Vagina (tissue), 2 donors: ENCODE measurements at regions not wholly inside any gene's neighbourhood (a gene's known extent, or its start where the extent isn't known, plus 50 kb on each side); places are given as distances from the start of the nearest gene placed in this dataset.

Experiments used
- POLR2A ChIP-seq, 2 donors: fragments of 450-650 bp; IDR thresholded peaks; one replicate each; pipeline ENCODE4 v1.6.1; 2017; ENCODE audit warnings: antibody characterized with exemption in 2 of 2, mild to moderate bottlenecking in 2 of 2, moderate library complexity in 2 of 2
- POLR2AphosphoS5 ChIP-seq, 2 donors: sonication (generic); formaldehyde crosslinking; IDR thresholded peaks; one replicate each; pipeline ENCODE4 v1.9.0; 2017; ENCODE audit warnings: antibody characterized with exemption in 2 of 2, mild to moderate bottlenecking in 2 of 2, low read depth in 1 of 2; ENCODE audit not compliant: insufficient read depth in 1 of 2
- TF ChIP-seq, protein P1 (sequence below), 3 experiments: fragments of 450-650 bp in 2 of 3; fragments of 200-600 bp in 1 of 3; sonication (generic) in 1 of 3; IDR thresholded peaks; one replicate each; pipeline ENCODE4 v1.5.1; 2017 to 2019; ENCODE audit warnings: antibody characterized with exemption in 3 of 3, mild to moderate bottlenecking in 2 of 3, moderate library complexity in 2 of 3

DNA sequence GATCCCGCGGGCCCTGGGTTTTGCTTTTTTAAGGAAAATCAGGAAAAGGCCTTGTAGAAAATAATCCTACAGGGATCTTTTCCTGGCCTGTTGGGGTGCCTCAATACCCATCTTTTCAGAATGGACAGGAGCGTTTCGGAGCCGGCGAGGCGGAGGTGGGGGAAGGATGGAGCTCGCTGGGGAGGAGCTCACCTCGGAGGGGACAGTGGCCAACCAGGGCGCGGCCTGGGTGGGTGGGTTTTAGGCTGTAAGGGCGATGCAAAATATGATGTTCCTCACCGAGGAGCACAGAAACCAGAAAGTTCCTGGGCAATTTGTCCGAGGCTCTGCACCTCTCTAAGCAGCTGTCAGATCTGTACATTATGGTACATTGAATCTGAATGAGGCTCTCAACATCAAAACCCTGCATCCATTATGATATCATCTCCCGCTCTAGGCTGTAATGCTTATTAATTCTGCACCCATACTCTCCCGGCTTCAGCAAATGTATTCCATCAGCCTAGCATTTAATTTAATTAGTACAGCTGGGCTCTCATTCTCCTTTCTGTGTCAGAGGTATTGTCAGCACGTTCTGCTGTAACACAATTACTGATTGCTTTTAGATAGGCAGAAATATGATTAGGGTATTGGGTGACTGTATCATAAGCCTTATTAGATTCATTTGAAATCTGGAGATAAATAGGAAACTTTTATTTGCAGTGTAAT, 90.3 kb upstream of the SOX1 start:
- TF ChIP-seq, protein P1, sequence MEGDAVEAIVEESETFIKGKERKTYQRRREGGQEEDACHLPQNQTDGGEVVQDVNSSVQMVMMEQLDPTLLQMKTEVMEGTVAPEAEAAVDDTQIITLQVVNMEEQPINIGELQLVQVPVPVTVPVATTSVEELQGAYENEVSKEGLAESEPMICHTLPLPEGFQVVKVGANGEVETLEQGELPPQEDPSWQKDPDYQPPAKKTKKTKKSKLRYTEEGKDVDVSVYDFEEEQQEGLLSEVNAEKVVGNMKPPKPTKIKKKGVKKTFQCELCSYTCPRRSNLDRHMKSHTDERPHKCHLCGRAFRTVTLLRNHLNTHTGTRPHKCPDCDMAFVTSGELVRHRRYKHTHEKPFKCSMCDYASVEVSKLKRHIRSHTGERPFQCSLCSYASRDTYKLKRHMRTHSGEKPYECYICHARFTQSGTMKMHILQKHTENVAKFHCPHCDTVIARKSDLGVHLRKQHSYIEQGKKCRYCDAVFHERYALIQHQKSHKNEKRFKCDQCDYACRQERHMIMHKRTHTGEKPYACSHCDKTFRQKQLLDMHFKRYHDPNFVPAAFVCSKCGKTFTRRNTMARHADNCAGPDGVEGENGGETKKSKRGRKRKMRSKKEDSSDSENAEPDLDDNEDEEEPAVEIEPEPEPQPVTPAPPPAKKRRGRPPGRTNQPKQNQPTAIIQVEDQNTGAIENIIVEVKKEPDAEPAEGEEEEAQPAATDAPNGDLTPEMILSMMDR (IDR thresholded peaks at IDR 0.05), result no peak
- TF ChIP-seq POLR2A (IDR thresholded peaks at IDR 0.05) (no peak), POLR2AphosphoS5 (IDR thresholded peaks at IDR 0.05; ENCODE audit: insufficient read depth in 1 of 2, low read depth in 1 of 2) (no peak)
